ENCODE measurements at regions not wholly inside any gene's neighbourhood (a gene's known extent, or its start where the extent isn't known, plus 50 kb on each side); places are given as distances from the start of the nearest gene placed in this dataset.

DNA sequence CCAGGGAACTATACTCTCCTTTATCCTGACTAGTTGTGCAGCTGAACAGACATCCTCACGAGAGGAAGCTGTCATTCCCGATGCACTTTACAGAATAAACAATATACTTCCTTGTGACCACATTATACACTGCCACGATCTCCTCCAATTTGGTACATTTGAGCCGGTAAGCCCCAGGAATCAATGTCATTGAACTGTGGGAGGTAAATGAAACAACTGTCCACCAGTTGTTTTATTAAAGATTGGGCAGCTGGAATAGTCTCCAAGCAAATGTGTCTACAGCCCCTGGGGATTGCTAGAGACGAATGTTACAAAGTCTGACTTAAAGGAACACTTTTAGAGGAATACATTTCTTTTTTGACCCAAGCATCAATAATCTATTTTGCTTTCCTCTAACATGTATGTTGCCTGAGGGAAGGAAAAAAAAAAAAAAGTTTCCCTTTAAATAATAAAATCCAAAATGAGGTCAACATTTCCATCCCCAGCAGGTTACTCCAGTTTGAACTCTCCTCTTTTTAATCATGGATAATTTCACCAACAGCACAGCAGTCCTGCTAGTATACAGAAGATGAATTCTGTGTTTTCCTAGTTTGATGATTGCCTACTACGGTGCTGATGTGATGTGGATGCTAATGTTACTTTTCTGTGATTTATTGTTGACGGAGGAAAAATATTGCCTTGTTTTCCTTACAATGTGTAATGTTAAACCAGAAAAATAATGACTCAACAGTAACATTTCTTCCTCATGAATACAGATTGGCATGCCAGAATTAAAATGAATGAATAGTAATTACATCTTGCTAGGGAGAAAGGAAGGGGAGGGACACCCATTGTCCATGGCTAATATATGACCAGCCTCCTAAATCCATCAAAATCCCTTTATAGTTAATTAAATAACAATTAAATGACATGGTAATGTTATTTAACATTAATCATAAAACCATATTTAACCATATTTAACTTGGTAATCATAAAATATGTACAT lies 360.9 kb downstream of the NEBL start:
- ChIA-PET CTCF (no interaction called here), POLR2A (ENCODE audit: unreplicated experiment) (no interaction called here)
- Histone ChIP-seq H3K27ac (ENCODE audit: insufficient read depth, low read length) (no peak overlapping the region), H3K4me1 (ENCODE audit: control insufficient read depth, insufficient read depth, low read length) (no peaks in the 10 kb centered on the region), H3K14ac (replicated peaks; ENCODE audit: low read depth, low read length) (no peak overlapping the region), H3K4me2 (ENCODE audit: low read depth, low read length) (no peak overlapping the region), H4K5ac (ENCODE audit: low read depth, low read length) (no peak overlapping the region), H3K23ac (ENCODE audit: low read depth, low read length) (no peak overlapping the region), H2BK5ac (ENCODE audit: low read depth, low read length, poor library complexity, severe bottlenecking) (no peak overlapping the region), H2BK20ac (ENCODE audit: low read depth, low read length) (no peak overlapping the region), H2BK120ac (ENCODE audit: low read depth, low read length) (no peak overlapping the region), H3K27me3 (ENCODE audit: control insufficient read depth, insufficient read depth, low read length) (no peaks in the 10 kb centered on the region), H3K36me3 (ENCODE audit: control insufficient read depth, insufficient read depth, low read length) (no peaks in the 10 kb centered on the region), H2AK5ac (ENCODE audit: low read depth, low read length) (no peak overlapping the region), H3K9me3 (ENCODE audit: control insufficient read depth, insufficient read depth, low read length) (peaks cover 8% of the 10 kb centered on the region), H2BK15ac (ENCODE audit: low read depth, low read length) (no peak overlapping the region), H4K91ac (ENCODE audit: insufficient read depth, low read depth, low read length) (no peak overlapping the region), H2AK9ac (replicated peaks; ENCODE audit: low read depth, low read length, poor library complexity) (no peak overlapping the region), H3K79me1 (ENCODE audit: low read depth in 1 of 2, low read length in 2 of 2) (no peaks in the 10 kb centered on the region), H4K8ac (ENCODE audit: low read depth in 2 of 2, low read length in 2 of 2) (no peak overlapping the region), H3K4ac (ENCODE audit: low read depth, low read length) (no peak overlapping the region), H3K9ac (ENCODE audit: low read depth, low read length) (no peak overlapping the region), H3K56ac (ENCODE audit: extremely low read depth, insufficient read depth, low read length) (no peak overlapping the region), H3K9me1 (ENCODE audit: insufficient read depth, low read length) (no peaks in the 10 kb centered on the region), H3K18ac (ENCODE audit: low read depth, low read length) (no peak overlapping the region), H3K4me3 (ENCODE audit: insufficient read depth, low read depth, low read length) (no peak overlapping the region), H4K20me1 (ENCODE audit: insufficient read depth, low read length) (no peaks in the 10 kb centered on the region), H2AFZ (replicated peaks; ENCODE audit: low read length, poor library complexity) (no peak overlapping the region)
- ATAC-seq (ENCODE audit: low read depth) (no peak), DNase-seq (no peak)
- dilution Hi-C loops (cut with HindIII; ENCODE audit: low sequenced_read_pairs, unreplicated experiment) (no loop called here), intact Hi-C loops (cut with micrococcal nuclease) (no loop called here), in situ Hi-C loops (cut with MboI; ENCODE audit: low sequenced_read_pairs) (no loop called here)
- WGBS, 2 experiments (ENCODE audit: extremely low coverage in 2 of 2, insufficient read length in 1 of 2): 20% methylated on average over 1 of the region's 7 CpGs; no CpG with 5 or more reads in 1 of the 2 experiments
- BruUV-seq (replicated peaks): no TSS peak
- no peak for TF ChIP-seq BHLHE40 (IDR thresholded peaks at IDR 0.05; ENCODE audit: low read depth, low read length)
- TF ChIP-seq RCOR1 (IDR thresholded peaks at IDR 0.05; ENCODE audit: insufficient replicate concordance, low read length): no peak
- TF ChIP-seq, protein P1, sequence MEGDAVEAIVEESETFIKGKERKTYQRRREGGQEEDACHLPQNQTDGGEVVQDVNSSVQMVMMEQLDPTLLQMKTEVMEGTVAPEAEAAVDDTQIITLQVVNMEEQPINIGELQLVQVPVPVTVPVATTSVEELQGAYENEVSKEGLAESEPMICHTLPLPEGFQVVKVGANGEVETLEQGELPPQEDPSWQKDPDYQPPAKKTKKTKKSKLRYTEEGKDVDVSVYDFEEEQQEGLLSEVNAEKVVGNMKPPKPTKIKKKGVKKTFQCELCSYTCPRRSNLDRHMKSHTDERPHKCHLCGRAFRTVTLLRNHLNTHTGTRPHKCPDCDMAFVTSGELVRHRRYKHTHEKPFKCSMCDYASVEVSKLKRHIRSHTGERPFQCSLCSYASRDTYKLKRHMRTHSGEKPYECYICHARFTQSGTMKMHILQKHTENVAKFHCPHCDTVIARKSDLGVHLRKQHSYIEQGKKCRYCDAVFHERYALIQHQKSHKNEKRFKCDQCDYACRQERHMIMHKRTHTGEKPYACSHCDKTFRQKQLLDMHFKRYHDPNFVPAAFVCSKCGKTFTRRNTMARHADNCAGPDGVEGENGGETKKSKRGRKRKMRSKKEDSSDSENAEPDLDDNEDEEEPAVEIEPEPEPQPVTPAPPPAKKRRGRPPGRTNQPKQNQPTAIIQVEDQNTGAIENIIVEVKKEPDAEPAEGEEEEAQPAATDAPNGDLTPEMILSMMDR (conservative IDR thresholded peaks at IDR 0.05; ENCODE audit: low read depth, low read length): no peak
- TF ChIP-seq, protein P2, sequence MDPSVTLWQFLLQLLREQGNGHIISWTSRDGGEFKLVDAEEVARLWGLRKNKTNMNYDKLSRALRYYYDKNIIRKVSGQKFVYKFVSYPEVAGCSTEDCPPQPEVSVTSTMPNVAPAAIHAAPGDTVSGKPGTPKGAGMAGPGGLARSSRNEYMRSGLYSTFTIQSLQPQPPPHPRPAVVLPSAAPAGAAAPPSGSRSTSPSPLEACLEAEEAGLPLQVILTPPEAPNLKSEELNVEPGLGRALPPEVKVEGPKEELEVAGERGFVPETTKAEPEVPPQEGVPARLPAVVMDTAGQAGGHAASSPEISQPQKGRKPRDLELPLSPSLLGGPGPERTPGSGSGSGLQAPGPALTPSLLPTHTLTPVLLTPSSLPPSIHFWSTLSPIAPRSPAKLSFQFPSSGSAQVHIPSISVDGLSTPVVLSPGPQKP (IDR thresholded peaks at IDR 0.05; ENCODE audit: borderline replicate concordance, low read depth, low read length): no peak
- TF ChIP-seq POLR2A (IDR thresholded peaks at IDR 0.05; ENCODE audit: low read depth, low read length): no peak
- no peak for TF ChIP-seq RFX5 (IDR thresholded peaks at IDR 0.05; ENCODE audit: low read depth, low read length)
- TF ChIP-seq USF2 (IDR thresholded peaks at IDR 0.05; ENCODE audit: low read depth, low read length): no peak
- TF ChIP-seq MXI1 (IDR thresholded peaks at IDR 0.05; ENCODE audit: borderline replicate concordance, low read depth, low read length): no peak
- no peak for TF ChIP-seq FOS (IDR thresholded peaks at IDR 0.05; ENCODE audit: low read depth, low read length)
- no peak for TF ChIP-seq RAD21 (IDR thresholded peaks at IDR 0.05; ENCODE audit: low read length)
- no peak for TF ChIP-seq CEBPB (IDR thresholded peaks at IDR 0.05; ENCODE audit: low read depth, low read length)

All from IMR-90 (cell line).